GM23338 (cell line): ENCODE measurements at regions not wholly inside any gene's neighbourhood (a gene's known extent, or its start where the extent isn't known, plus 50 kb on each side); places are given as distances from the start of the nearest gene placed in this dataset.

ENCODE experiments used
- CTCF ChIP-seq, 2 experiments: fragments of 200-600 bp in 1 of 2; sonication (generic) in 1 of 2; conservative IDR thresholded peaks; 2 replicates each; pipeline versions ENCODE4 v1.5.1 to v1.6.1; 2016 to 2017; ENCODE audit warnings: antibody characterized with exemption in 2 of 2, low read depth in 2 of 2, mild to moderate bottlenecking in 2 of 2, moderate library complexity in 1 of 2
- EZH2 ChIP-seq: fragments of 200-600 bp; sonication (generic); IDR thresholded peaks from one replicate; pipeline ENCODE4 v1.8.0; 2017; ENCODE audit warnings: antibody characterized with exemption, mild to moderate bottlenecking, low read depth; ENCODE audit not compliant: unreplicated experiment
- REST ChIP-seq: IDR thresholded peaks from one replicate; pipeline ENCODE4 v1.6.1; 2018; ENCODE audit warnings: antibody characterized with exemption; ENCODE audit not compliant: unreplicated experiment

- TF ChIP-seq CTCF (conservative IDR thresholded peaks at IDR 0.05; ENCODE audit: low read depth in 2 of 2): no peak
- no peak for TF ChIP-seq REST
- TF ChIP-seq EZH2: no peak
Observed at GRCh38 chr2:240196716-240197461, 56.4 kb upstream of the OTOS start.
